Ureter (tissue), 1 donor: ENCODE measurements at regions not wholly inside any gene's neighbourhood (a gene's known extent, or its start where the extent isn't known, plus 50 kb on each side); places are given as distances from the start of the nearest gene placed in this dataset.
"Not testable (repeated sequence)": the region's sequence is repeated elsewhere in the genome, so short reads cannot be mapped to it uniquely, and the experiment has no call there.

Experiments used
- DNase-seq: peaks from one replicate; pipeline ENCODE4 v3.0.0-alpha.2; 2020; ENCODE audit warnings: low spot score
- donor health status: DM: yes; HTN: yes; CAD: no.

GRCh38 chr18:5021558-5021957 is 175.5 kb downstream of the AKAIN1 start:
- no peak for DNase-seq

- DNase-seq: no peak
Measured at GRCh38 chr18:5015213-5015612, 181.8 kb downstream of the AKAIN1 start.

GRCh38 chr18:5004031-5004820 is 192.8 kb downstream of the AKAIN1 start:
- not testable (repeated sequence) for DNase-seq

- DNase-seq: no peak
Measured at GRCh38 chr18:4994710-4995109, 202.3 kb downstream of the AKAIN1 start.

GRCh38 chr18:4987452-4988405 is 209.3 kb downstream of the AKAIN1 start:
- DNase-seq: no peak

GRCh38 chr18:4986677-4987076 is 210.4 kb downstream of the AKAIN1 start:
- no peak for DNase-seq

GRCh38 chr18:4986066-4986465 is 211.0 kb downstream of the AKAIN1 start:
- DNase-seq: no peak

- no peak for DNase-seq
Measured at GRCh38 chr18:4961121-4961909, 235.7 kb downstream of the AKAIN1 start.

- no peak for DNase-seq
Measured at GRCh38 chr18:4960578-4960977, 236.5 kb downstream of the AKAIN1 start.

GRCh38 chr18:4931209-4931608 is 265.8 kb downstream of the AKAIN1 start:
- DNase-seq: no peak

- DNase-seq: no peak
Measured at GRCh38 chr18:4921548-4921947, 275.5 kb downstream of the AKAIN1 start.

- DNase-seq: not testable (repeated sequence)
Measured at GRCh38 chr18:4917509-4917908, 279.5 kb downstream of the AKAIN1 start.

- no peak for DNase-seq
Measured at GRCh38 chr18:4908328-4908727, 288.7 kb downstream of the AKAIN1 start.

- DNase-seq: no peak
Measured at GRCh38 chr18:4906856-4907255, 290.2 kb downstream of the AKAIN1 start.

- no peak for DNase-seq
Measured at GRCh38 chr18:4888251-4889040, 308.6 kb downstream of the AKAIN1 start.

GRCh38 chr18:4878480-4878879 is 318.6 kb downstream of the AKAIN1 start:
- DNase-seq: no peak

- DNase-seq: no peak
Measured at GRCh38 chr18:4871197-4871596, 325.9 kb downstream of the AKAIN1 start.

GRCh38 chr18:4870177-4870773 is 326.8 kb downstream of the AKAIN1 start:
- no peak for DNase-seq

- no peak for DNase-seq
Measured at GRCh38 chr18:4869155-4869554, 327.9 kb downstream of the AKAIN1 start.

GRCh38 chr18:4858379-4859127 is 338.5 kb downstream of the AKAIN1 start:
- no peak for DNase-seq
